OCI-M1 (cell line): ENCODE measurements at regions not wholly inside any gene's neighbourhood (a gene's known extent, or its start where the extent isn't known, plus 50 kb on each side); places are given as distances from the start of the nearest gene placed in this dataset.

Source experiments
- DNase-seq: peaks from one replicate; lab custom pipeline; 2025; lab: John Stamatoyannopoulos, UW

DNA sequence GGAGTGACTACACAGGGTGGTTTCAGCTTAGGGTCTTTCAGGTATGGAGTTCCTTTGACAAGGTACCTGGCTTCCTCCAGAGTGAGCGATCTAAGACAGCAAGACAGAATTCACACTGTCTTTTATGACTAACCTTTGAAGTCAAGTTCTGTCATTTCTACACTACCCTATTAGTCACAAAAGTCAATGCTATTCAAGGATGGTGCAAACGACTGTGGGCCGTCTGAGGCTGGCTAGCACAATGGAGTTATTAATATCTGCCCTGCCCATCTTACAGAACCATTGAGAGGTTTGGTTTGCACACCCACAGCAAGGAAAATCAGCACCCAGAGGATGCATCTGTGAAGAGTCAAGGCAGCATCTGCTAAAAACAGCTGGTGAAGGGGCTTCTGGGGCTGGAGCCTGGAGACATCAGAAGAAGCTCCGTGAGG lies 62.9 kb upstream of the XCR1 start:
- no peak for DNase-seq

- peak; percentile 29 for DNase-seq
Observed at GRCh38 chr3:46089237-46090011, 62.1 kb upstream of the XCR1 start.

DNA sequence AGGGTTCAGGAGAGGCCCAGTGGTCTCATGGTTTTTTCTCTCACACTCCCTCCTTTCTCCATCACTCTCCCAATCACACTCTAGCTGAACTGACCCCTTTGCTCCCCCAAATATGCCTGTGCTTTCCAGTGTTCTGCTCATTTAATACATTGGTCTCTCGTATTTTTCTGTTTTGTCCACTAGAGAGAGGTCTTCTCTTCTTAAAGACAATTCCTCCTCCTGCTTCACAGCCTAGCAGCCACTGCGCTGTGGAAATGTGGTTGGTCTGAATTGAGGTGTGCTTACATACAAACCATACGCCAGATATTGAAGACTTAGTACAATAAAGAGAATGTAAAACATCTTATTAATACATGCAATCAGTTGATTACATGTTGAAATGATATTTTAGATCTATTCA lies 60.6 kb upstream of the XCR1 start:
- DNase-seq, result peak; percentile 77

DNA sequence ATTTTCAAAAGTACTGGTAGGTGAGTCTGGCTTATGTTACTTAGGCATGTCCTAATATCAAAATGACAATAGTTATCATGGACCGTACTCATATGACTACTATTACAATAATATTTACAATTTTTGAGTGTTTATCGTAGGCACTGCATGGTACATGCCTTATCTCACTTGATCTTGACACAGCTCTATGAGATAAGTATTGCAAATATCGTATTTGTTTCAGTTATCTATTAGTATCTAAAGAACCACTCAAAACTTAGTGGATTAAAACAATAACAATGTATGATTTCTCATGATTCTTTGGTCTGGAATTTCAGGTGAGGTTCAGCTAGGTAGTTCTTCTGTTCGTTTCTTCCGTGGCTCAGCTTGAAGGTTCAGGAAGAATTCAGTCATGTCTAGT lies 59.7 kb upstream of the XCR1 start:
- DNase-seq, result no peak

DNA sequence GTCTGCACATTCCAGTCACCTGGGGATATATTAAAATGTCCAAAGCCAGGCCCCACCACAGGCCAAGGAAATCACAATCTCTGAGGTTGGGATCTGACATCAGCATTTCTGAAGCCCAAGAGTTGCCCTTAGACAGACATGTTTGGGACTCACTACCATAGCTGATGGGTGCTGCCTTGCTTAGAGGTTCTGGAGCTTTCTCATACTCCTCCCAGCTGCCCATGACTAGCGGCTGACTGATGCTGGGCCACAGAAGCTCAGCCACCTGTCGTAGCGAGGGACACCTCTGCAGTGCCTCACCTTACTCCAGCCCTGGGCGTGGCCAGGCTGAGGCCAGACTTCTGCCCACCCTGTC lies 58.8 kb upstream of the XCR1 start:
- DNase-seq, result no peak

GRCh38 chr3:46085421-46086082 lies 58.3 kb upstream of the XCR1 start:
- DNase-seq, result no peak

DNA sequence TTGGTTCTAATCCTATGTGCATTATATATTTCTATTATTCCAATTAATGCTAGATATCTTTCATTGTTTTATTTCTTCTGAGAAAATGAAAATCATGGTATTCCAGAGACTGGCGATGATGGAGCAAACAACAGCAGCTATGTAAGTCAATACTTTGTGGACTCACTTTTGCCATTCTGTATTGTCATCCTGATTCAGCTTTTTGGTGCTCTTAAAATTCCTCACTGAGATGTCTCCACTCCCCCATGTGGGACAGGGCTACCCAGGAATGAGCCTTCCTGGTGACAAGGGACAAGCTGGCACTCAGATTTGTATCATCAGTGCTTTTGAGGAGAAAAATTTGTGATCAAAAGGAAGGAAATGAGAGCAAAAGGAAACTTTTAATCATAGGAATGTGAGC lies 56.7 kb upstream of the XCR1 start:
- no peak for DNase-seq

DNA sequence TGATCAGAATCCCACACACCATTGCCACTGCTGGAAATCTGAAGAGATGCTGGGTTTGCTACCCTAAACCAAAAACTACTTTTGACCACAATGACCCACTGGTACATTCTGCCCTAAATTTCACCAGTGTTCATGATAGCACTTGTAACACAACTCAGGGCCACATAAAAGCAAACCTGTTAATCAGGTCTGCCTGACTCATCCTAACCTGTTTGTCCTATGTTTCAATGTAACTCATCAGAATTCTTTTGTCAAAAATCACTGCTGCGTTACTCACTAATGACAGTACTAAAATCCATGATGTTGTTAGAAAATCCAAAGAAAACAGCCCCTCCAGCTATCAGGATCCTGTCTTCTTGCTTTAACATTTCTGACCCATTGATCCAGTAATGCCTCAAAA lies 55.6 kb upstream of the XCR1 start:
- DNase-seq, result no peak

GRCh38 chr3:46082021-46082420 lies 54.7 kb upstream of the XCR1 start:
- no peak for DNase-seq

- no peak for DNase-seq
Observed at GRCh38 chr3:46080969-46081345, 53.7 kb upstream of the XCR1 start.

- no peak for DNase-seq
Observed at GRCh38 chr3:46080124-46080968, 53.1 kb upstream of the XCR1 start.

DNA sequence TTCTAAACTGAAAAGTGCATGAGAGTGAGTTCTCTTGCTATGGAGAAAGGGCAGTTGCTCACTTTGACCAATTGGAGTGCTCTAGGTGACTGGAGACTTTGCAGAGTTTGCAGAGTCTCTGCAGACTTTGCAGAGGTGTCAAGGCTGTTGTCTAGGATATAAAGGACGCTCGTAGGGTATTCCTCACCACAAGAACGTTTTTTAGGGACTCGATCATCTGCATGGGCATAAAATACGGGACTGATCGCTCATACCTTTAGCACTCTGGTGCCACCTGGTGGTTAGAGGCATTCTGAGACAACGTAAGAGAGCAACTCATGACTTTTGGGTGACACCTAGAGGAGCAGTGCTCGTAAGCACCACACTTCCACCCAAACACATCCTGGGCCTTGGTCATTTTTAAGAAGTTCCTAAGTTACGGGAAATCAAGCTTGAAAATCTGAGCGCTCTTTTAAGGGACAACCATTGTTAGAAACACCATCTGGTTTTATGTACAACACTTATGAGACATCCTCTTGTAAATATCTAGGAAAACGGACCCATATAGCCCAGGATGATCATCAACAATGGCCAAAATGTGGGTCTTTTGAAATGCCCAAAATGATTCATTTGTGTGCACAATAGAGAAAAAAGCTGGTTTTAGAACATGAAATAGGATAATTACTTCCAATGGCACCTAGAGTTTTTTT lies 51.6 kb upstream of the XCR1 start:
- DNase-seq, result peak; percentile 94
